GM12891 (cell line): ENCODE measurements at regions not wholly inside any gene's neighbourhood (a gene's known extent, or its start where the extent isn't known, plus 50 kb on each side); places are given as distances from the start of the nearest gene placed in this dataset.
"Not testable (repeated sequence)": the region's sequence is repeated elsewhere in the genome, so short reads cannot be mapped to it uniquely, and the experiment has no call there.

Experiments used
- DNase-seq: peaks from one replicate; pipeline ENCODE4 v3.0.0; 2011; ENCODE audit warnings: low spot score; ENCODE audit not compliant: insufficient read length
- FAIRE-seq: peaks from 2 replicates; lab custom pipeline; 2011; peaks lifted over from hg19 to GRCh38; lab: Jason Lieb, UNC
- PAX5 ChIP-seq: IDR thresholded peaks from 2 replicates; pipeline ENCODE4 v1.6.1; 2011; ENCODE audit warnings: low read length, moderate library complexity, mild to moderate bottlenecking; ENCODE audit not compliant: insufficient read depth, severe bottlenecking
- POLR2A ChIP-seq: IDR thresholded peaks from 2 replicates; pipeline ENCODE4 v1.6.1; 2011; ENCODE audit warnings: low read depth, low read length, control low read depth
- POLR2AphosphoS5 ChIP-seq: IDR thresholded peaks from 2 replicates; pipeline ENCODE4 v1.6.1; 2011; ENCODE audit warnings: low read depth, low read length, control low read depth
- POU2F2 ChIP-seq: IDR thresholded peaks from 2 replicates; pipeline ENCODE4 v1.6.1; 2011; ENCODE audit warnings: low read depth, mild to moderate bottlenecking, control low read depth, low read length, moderate library complexity
- SPI1 ChIP-seq: IDR thresholded peaks from 2 replicates; pipeline ENCODE4 v1.6.1; 2011; ENCODE audit warnings: low read depth, low read length, control low read depth
- TAF1 ChIP-seq: IDR thresholded peaks from 2 replicates; pipeline ENCODE4 v1.6.1; 2011; ENCODE audit warnings: low read depth, low read length, control low read depth

GRCh38 chr6:74891349-74891831 is 314.5 kb downstream of the COL12A1 start:
- FAIRE-seq (no peak), DNase-seq (no peak)

GRCh38 chr6:74889635-74890034 is 316.2 kb downstream of the COL12A1 start:
- DNase-seq (no peak), FAIRE-seq (no peak)
- no peak for TF ChIP-seq SPI1
- no peak for TF ChIP-seq POU2F2
- no peak for TF ChIP-seq POLR2A
- TF ChIP-seq PAX5: no peak
- TF ChIP-seq TAF1: no peak
- TF ChIP-seq POLR2AphosphoS5: no peak

More at GRCh38 chr6:74891349-74891831, 314.5 kb downstream of the COL12A1 start:
- TF ChIP-seq POLR2A: no peak
- no peak for TF ChIP-seq POLR2AphosphoS5
- TF ChIP-seq POU2F2: no peak
- no peak for TF ChIP-seq SPI1

- not testable (repeated sequence) for FAIRE-seq, DNase-seq
Measured at GRCh38 chr6:74888741-74889140, 317.1 kb downstream of the COL12A1 start.

GRCh38 chr6:74879976-74880375 is 325.9 kb downstream of the COL12A1 start:
- FAIRE-seq (no peak), DNase-seq (no peak)
- TF ChIP-seq PAX5 (no peak), POU2F2 (no peak), POLR2A (no peak), SPI1 (no peak), POLR2AphosphoS5 (no peak), TAF1 (no peak)

- no peak for DNase-seq
- no peak for FAIRE-seq
- no peak for TF ChIP-seq PAX5
- no peak for TF ChIP-seq POLR2A
- no peak for TF ChIP-seq POU2F2
- no peak for TF ChIP-seq POLR2AphosphoS5
- TF ChIP-seq TAF1: no peak
- no peak for TF ChIP-seq SPI1
Measured at GRCh38 chr6:74879234-74879633, 326.6 kb downstream of the COL12A1 start.

GRCh38 chr6:74875193-74875592 is 330.7 kb downstream of the COL12A1 start:
- DNase-seq (no peak), FAIRE-seq (no peak)
- TF ChIP-seq POLR2A: no peak
- no peak for TF ChIP-seq POU2F2
- TF ChIP-seq POLR2AphosphoS5: no peak
- TF ChIP-seq PAX5: no peak
- no peak for TF ChIP-seq TAF1
- TF ChIP-seq SPI1: no peak

- FAIRE-seq (no peak), DNase-seq (no peak)
- TF ChIP-seq PAX5 (no peak), POU2F2 (no peak), POLR2A (no peak), SPI1 (no peak)
Measured at GRCh38 chr6:74872754-74873476, 332.9 kb downstream of the COL12A1 start.

- FAIRE-seq (no peak), DNase-seq (no peak)
- TF ChIP-seq PAX5 (no peak), POU2F2 (no peak), SPI1 (no peak), POLR2A (no peak), TAF1 (no peak), POLR2AphosphoS5 (no peak)
Measured at GRCh38 chr6:74871757-74872156, 334.1 kb downstream of the COL12A1 start.

- TF ChIP-seq SPI1: no peak
- DNase-seq: no peak
- FAIRE-seq: peak; percentile 41
Measured at GRCh38 chr6:74870403-74870802, 335.4 kb downstream of the COL12A1 start.

GRCh38 chr6:74867291-74867690 is 338.6 kb downstream of the COL12A1 start:
- TF ChIP-seq POLR2A: no peak
- no peak for TF ChIP-seq PAX5
- no peak for TF ChIP-seq SPI1
- no peak for TF ChIP-seq POLR2AphosphoS5
- no peak for TF ChIP-seq POU2F2
- no peak for TF ChIP-seq TAF1
- no peak for FAIRE-seq
- DNase-seq: no peak

GRCh38 chr6:74863968-74864367 is 341.9 kb downstream of the COL12A1 start:
- no peak for FAIRE-seq
- DNase-seq: no peak
- no peak for TF ChIP-seq PAX5
- no peak for TF ChIP-seq SPI1
- TF ChIP-seq POLR2AphosphoS5: no peak
- TF ChIP-seq POLR2A: no peak
- no peak for TF ChIP-seq TAF1
- no peak for TF ChIP-seq POU2F2

- DNase-seq (no peak), FAIRE-seq (no peak)
- no peak for TF ChIP-seq TAF1
- TF ChIP-seq SPI1: no peak
- TF ChIP-seq POU2F2: no peak
- no peak for TF ChIP-seq POLR2AphosphoS5
- TF ChIP-seq POLR2A: no peak
- TF ChIP-seq PAX5: no peak
Measured at GRCh38 chr6:74860456-74860855, 345.4 kb downstream of the COL12A1 start.
